ENCODE measurements at regions not wholly inside any gene's neighbourhood (a gene's known extent, or its start where the extent isn't known, plus 50 kb on each side); places are given as distances from the start of the nearest gene placed in this dataset.

DNA sequence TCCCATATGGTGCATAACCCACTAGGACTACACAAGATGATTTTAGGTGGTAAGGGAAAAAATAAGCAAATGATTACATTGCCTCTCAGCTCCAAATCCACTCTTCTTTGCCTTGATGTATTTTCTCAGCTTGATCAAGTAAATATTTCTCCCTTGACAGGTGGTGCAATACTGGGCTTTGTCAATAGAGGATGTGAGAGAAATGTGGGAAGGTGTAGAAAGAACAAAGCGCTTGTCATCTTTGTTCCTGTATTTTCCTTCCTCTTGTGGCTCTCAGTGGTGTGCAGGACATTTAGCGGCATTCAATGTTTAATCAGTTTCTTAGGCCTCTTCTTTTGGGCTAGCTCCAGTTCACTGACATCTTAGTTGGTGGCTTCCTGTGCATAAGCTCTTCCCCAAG is 1165.8 kb upstream of the GOT2 start:
- Histone ChIP-seq H2AFZ (ENCODE audit: low read depth) (no peak overlapping the region), H3K4me1 (ENCODE audit: control insufficient read depth in 1 of 2, insufficient read depth in 2 of 2, low read depth in 1 of 2, low read length in 1 of 2) (no peaks in the 10 kb centered on the region), H3K4me3 (ENCODE audit: low read depth in 2 of 2, low read length in 1 of 2) (no peak overlapping the region), H3K27ac (ENCODE audit: low read depth in 2 of 2, low read length in 1 of 2) (no peak overlapping the region), H3K9ac (no peak overlapping the region), H3K36me3 (replicated peaks in 1 of 2; ENCODE audit: control insufficient read depth in 1 of 2, insufficient read depth in 2 of 2, low read length in 1 of 2) (no peaks in the 10 kb centered on the region), H3K9me2 (no peaks in the 10 kb centered on the region), H3K79me2 (ENCODE audit: insufficient read depth) (no peaks in the 10 kb centered on the region), H3F3A (replicated peaks; ENCODE audit: insufficient read depth) (no peaks in the 10 kb centered on the region), H3K4me2 (no peak overlapping the region), H3K9me3 (no peaks in the 10 kb centered on the region), H4K20me1 (ENCODE audit: insufficient read depth) (no peaks in the 10 kb centered on the region), H3K27me3 (ENCODE audit: insufficient read depth) (no peaks in the 10 kb centered on the region)
- DNase-seq, result no peak
- ChIA-PET POLR2A (no interaction called here), CTCF (interaction anchor here (1.2 to 1.3 kb wide), 2 partner anchors 11 to 21 kb away, joined by 3 to 4 read pairs; no protein-coding TSS in a partner anchor)
- 54% methylated on average over 2 of the region's 2 CpGs for WGBS (ENCODE audit: low lambda C conversion rate)
- TF ChIP-seq POLR2AphosphoS5 (IDR thresholded peaks at IDR 0.05; ENCODE audit: low read depth, low read length) (no peak), TAF1 (IDR thresholded peaks at IDR 0.05; ENCODE audit: borderline replicate concordance, low read depth, low read length) (no peak), CHD2 (IDR thresholded peaks at IDR 0.05; ENCODE audit: low read length, partially characterized antibody) (no peak)
- TF ChIP-seq, protein P1, sequence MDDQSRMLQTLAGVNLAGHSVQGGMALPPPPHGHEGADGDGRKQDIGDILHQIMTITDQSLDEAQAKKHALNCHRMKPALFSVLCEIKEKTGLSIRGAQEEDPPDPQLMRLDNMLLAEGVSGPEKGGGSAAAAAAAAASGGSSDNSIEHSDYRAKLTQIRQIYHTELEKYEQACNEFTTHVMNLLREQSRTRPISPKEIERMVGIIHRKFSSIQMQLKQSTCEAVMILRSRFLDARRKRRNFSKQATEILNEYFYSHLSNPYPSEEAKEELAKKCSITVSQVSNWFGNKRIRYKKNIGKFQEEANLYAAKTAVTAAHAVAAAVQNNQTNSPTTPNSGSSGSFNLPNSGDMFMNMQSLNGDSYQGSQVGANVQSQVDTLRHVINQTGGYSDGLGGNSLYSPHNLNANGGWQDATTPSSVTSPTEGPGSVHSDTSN (IDR thresholded peaks at IDR 0.05), result no peak

DNA sequence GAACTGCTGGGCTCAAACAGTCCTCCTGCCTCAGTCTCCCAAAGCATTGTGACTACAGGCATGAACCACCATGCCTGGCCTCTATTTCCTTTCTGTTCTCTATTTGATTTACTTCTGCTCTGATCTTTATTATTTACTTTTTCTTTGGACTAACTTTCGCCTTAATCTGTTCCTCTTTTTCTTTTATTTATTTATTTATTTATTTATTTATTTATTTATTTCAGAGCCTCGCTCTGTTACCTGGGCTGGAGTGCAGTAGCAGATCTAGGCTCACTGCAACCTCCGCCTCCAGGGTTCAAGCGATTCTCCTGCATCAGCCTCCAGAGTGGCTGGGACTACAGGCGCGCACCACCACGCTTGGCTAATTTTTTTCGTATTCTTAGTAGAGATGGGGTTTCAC is 1158.3 kb upstream of the GOT2 start:
- H3K27me3 ChIP-seq (ENCODE audit: insufficient read depth), result no peaks in the 10 kb centered on the region
- H3K27ac ChIP-seq (ENCODE audit: low read depth in 2 of 2, low read length in 1 of 2), result no peak overlapping the region
- no peaks in the 10 kb centered on the region for H3K4me1 ChIP-seq (ENCODE audit: control insufficient read depth in 1 of 2, insufficient read depth in 2 of 2, low read depth in 1 of 2, low read length in 1 of 2)
- CTCF ChIA-PET, result no interaction called here
- no peaks in the 10 kb centered on the region for H3K79me2 ChIP-seq (ENCODE audit: insufficient read depth)
- no peak overlapping the region for H2AFZ ChIP-seq (ENCODE audit: low read depth)
- no peaks in the 10 kb centered on the region for H3K36me3 ChIP-seq (replicated peaks in 1 of 2; ENCODE audit: control insufficient read depth in 1 of 2, insufficient read depth in 2 of 2, low read length in 1 of 2)
- TF ChIP-seq NFIC (IDR thresholded peaks at IDR 0.05; ENCODE audit: borderline replicate concordance) (no peak), RAD21 (IDR thresholded peaks at IDR 0.05; ENCODE audit: low read length) (no peak), EP300 (IDR thresholded peaks at IDR 0.05; ENCODE audit: borderline replicate concordance in 1 of 2, low read depth in 1 of 2, low read length in 1 of 2) (no peak), RCOR1 (IDR thresholded peaks at IDR 0.05; ENCODE audit: low read length) (no peak), JUND (IDR thresholded peaks at IDR 0.05) (no peak), RXRA (IDR thresholded peaks at IDR 0.05; ENCODE audit: borderline replicate concordance, low read depth) (no peak), NRF1 (IDR thresholded peaks at IDR 0.05; ENCODE audit: low read depth, low read length) (no peak), FOXJ3 (CRISPR knock-in tag; IDR thresholded peaks at IDR 0.05) (no peak), POLR2AphosphoS5 (IDR thresholded peaks at IDR 0.05; ENCODE audit: low read depth, low read length) (no peak), FOSL2 (IDR thresholded peaks at IDR 0.05; ENCODE audit: borderline replicate concordance, low read depth) (no peak)
- TF ChIP-seq, protein P2, sequence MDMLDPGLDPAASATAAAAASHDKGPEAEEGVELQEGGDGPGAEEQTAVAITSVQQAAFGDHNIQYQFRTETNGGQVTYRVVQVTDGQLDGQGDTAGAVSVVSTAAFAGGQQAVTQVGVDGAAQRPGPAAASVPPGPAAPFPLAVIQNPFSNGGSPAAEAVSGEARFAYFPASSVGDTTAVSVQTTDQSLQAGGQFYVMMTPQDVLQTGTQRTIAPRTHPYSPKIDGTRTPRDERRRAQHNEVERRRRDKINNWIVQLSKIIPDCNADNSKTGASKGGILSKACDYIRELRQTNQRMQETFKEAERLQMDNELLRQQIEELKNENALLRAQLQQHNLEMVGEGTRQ (IDR thresholded peaks at IDR 0.05; ENCODE audit: borderline replicate concordance, low read depth, low read length), result no peak
- no peak overlapping the region for H3K9ac ChIP-seq
- no peaks in the 10 kb centered on the region for H4K20me1 ChIP-seq (ENCODE audit: insufficient read depth)
- 77% methylated on average over 8 of the region's 8 CpGs for WGBS (ENCODE audit: low lambda C conversion rate)
- no peak for DNase-seq
- no peaks in the 10 kb centered on the region for H3K9me2 ChIP-seq
- POLR2A ChIA-PET, result no interaction called here
- H3K4me2 ChIP-seq, result no peak overlapping the region
- no peaks in the 10 kb centered on the region for H3F3A ChIP-seq (replicated peaks; ENCODE audit: insufficient read depth)
- no peaks in the 10 kb centered on the region; the same call in 1 of the 2 replicates for H3K9me3 ChIP-seq
- H3K4me3 ChIP-seq (ENCODE audit: low read depth in 2 of 2, low read length in 1 of 2), result no peak overlapping the region

All from SK-N-SH (cell line).